GM19025 (cell line): ENCODE measurements at regions not wholly inside any gene's neighbourhood (a gene's known extent, or its start where the extent isn't known, plus 50 kb on each side); places are given as distances from the start of the nearest gene placed in this dataset.
"Not testable (repeated sequence)": the region's sequence is repeated elsewhere in the genome, so short reads cannot be mapped to it uniquely, and the experiment has no call there.

Source experiments
- ATAC-seq: cut with Tn5 transposase; IDR thresholded peaks from one replicate; pipeline ENCODE4 v1.9.1; 2021; ENCODE audit warnings: mild to moderate bottlenecking, low read depth, moderate library complexity; ENCODE audit not compliant: unreplicated experiment

DNA sequence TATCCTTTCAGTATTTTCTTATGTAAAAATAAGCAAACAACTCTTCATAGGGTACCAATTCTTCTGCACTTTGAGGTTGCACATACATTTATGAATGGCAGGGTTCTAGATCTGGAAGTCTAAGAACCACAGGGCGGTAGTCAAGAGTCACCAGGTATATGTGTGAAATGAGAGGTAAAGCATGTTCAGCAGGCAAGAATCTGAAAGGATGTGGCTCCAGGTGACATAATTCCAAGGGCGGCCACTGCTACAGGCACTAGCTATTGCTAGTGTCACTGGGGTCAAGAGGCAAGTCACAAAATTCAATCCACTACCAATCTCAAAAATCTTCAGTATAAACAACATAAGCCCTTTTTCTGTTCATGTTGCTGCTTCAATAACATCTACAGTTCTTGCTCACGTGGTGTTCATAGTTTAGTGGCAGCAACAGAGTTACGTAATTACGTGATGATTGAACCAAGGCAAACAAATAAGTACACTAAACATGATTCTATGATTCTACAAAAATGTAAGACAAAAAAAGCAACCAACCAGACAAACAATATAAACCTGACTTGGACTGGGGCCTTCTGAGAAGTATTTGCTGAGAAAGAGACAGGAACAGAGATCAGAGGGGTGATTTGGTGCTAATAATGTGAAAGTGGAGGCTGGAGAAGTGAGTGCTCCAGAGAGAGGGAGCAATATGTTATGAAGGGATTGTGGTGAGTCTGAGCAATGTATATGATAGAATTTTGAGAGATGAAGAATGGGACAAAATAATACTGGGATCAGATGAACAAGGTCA lies 101.7 kb downstream of the NAA11 start:
- no peak for ATAC-seq

DNA sequence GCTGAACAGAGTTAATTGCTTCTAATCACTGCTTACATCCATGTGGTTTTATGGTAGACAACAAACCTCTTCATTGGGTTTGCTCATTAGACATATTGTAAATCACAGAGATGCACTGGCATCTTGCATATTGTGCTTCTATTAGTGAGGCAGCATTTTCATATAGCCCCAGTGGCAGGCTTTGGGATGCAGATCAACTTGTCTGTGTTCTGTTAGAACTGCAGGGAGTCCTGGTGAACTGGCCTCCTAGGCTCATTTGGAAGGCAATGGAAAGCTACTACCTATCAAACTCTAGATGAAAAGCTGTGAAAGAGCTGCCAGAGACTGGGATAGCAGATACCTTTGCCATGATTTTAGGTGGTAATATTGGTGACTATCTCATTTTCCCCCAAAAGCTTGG lies 108.8 kb downstream of the NAA11 start:
- ATAC-seq, result no peak

DNA sequence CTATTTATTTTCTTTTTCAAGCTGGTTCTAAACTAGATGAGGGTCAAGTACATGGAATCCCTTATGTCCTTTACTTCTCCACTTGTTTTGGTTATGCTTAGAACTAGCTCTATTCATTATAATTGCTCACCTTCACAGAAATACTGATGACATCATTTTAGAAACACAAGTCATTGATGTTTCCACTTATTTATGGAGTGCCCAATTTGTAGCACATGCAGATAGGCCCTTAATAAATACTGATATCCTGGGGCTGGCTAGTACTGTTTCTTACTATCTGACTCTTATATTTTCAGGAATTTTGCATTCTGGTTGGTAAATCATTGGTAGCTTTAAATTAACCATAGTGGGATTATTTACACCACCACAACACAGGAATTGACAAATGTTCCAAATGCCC lies 112.2 kb downstream of the NAA11 start:
- no peak for ATAC-seq

DNA sequence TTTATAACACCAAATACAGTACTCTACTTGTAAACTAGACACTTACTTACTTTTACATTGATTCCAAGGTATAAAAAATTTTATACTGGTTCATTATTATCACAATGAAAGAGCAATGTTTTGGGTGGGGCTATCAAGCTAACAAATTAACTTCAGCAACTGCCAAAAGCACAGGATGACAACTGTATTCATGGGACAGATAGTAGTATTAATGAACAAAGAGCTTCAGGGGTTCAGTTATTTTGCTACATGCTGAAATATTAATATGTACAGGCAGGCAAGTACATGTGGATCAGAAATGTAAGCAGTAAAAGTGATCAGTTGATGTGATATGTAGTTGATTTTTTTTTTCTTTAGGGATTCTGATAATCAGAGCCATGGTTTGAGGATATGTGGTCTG lies 112.9 kb downstream of the NAA11 start:
- no peak for ATAC-seq

DNA sequence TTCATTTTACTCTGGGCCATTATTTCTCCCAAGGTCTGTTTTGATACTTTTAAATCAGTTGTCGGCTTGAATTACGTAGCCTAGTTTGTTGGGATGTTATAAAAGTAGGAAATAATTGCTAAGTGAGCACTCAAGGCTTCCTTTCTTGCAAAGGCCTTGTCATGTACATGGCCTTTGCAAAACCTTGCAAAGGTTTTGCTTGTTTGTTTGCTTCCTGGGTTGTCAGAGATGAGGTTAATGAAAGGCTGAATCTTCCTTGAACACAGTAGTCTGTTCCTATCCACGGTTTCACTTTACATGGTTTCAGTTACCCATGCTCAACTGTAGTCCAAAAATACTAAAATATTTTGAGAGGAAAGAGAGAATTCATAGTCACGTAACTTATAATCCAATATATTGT lies 113.5 kb downstream of the NAA11 start:
- ATAC-seq, result no peak

DNA sequence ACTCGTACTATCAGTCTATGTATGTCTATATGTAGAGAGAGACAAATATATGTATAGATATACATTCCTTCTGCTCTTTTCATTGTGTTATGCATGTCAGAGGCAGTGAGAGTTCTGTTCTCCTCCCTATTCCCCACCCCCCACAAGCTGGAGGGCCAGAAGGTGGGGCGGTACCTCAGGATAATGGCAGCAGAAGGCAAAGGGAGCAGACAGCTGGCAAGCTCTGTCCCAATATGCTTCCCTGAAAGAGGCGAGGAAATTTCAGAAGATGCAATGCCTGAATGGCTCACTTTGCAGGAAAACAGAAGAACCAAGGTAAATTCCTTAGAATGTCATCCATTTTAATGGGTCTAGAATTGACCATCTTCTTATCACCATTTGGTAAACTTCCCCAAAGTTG lies 114.4 kb downstream of the NAA11 start:
- ATAC-seq, result no peak

DNA sequence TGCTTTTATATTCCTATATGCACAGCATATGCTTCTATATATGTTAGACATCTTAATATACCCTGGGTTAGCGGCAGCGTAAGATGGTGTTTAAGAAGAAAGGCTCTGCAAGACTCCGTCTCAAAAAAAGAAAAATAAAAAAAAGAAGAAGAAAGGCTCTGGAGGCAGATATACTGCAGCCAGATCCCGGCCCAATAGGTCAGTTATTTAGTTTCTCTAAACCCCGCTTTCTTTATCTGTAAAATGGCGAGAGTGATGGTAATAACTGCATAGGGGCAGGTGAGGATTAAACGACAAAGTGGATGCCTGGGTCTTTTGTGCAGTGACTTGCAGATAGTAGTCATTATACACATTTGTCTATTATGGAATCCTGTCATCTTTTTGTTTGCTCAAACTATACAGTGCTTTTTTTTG lies 115.2 kb downstream of the NAA11 start:
- ATAC-seq, result no peak

DNA sequence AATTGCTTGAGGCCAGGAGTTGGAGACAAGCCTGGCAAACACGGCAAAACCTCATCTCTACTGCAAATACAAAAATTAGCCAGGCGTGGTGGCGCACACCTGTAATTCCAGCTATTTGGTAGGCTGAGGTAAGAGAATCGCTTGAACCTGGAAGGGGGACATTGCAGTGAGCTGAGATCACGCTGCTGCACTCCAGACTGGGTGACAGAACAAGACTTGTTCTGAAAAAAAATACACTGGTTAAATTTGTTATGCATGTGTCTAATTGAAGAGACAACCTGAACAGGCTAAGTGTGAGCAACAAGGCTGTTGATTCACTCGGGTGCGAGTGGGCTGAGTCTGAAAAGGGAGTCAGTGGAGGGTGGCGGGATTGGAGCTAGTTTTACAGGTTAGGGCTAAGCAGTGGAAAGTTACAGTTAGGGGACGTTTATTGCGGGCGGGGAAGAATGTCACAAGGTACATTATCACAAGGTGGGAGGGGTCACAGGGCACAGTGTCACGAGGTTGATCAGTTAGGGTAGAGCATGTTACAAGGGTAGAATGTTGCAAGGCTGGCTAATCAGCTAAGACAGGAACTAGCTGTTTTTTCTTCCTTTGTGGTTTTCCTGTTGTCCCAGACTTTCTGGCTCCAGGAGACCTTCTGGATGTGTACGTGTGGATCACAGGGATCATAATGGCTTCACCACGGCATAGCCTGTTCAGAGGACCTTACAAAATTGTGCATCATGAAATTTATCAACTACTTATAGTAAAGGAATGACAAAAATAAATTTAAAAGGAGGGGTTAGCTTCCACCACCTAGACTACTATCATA lies 115.8 kb downstream of the NAA11 start:
- ATAC-seq, result no peak

DNA sequence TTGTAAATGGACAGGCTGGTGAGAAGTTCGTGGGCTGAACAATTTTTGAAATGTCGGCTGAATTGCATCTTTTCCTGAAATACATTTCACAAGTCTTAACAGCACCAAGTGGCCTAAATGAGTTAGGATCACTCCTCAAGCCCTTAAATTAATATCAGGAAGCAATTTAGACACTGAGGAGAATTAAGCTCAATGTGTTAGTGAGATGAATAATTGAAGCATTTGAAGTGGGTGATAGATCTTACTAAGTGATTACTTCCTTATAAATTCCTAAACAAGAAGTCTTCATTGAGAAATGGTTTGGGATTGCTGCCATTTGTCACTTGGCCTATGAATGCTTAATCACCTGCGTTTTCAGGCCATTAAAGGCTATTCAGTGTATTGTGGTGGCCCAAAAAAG lies 116.8 kb downstream of the NAA11 start:
- no peak for ATAC-seq

DNA sequence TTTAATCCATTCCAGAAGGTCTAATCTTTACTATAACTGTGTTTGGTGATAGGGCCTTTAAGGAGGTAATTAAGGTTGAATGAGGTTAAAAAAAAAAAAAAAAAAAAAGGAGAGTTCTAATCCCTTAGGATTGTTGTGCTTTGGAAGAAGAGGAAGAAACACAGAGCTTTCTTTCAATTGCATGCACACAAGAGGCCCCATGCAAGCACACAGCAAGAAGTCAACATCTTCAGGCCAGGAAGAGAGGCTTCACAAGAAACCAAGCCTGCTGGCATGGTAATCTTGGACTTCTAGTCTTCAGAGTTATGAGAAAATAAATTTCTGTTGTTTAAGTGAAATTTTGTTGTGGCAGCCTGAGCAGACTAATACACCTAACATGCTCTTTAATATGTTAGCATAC lies 118.6 kb downstream of the NAA11 start:
- no peak for ATAC-seq

DNA sequence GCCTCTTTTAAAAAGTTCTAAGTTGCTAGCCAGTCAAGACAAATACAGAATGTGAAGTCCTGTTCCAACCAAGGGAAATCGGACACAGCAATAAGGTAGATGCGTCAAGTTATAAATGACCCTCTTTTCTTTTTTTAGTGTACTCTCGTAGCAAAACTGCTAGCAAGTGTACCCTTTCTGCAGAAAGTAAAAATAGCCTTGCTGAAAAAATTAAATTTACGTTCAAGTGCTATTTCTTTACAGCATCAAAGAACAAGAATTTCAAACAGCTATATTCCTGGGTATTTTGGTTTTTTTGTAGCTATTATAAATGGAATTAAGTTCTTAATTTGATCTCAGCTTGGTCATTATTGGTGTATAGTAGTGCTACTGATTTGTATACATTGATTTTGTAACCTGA lies 119.2 kb downstream of the NAA11 start:
- no peak for ATAC-seq

DNA sequence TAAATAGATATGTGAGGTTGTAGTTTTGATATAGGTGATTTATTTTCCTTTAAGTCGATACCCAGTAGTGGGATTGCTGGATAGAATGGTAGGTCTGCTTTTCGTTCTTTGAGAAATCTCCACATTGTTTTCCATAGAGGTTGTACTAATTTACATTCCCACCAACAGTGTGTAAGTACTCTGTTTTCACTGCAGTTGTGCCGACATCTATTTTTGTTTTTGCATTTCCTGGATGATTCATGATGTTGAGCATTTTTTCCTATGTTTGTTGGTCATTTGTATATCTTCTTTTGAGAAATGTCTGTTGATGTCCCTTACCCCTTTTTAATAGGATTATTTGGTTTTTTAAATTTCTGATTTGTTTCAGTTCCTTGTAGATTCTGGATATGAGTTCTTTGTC lies 120.7 kb downstream of the NAA11 start:
- ATAC-seq, result no peak

DNA sequence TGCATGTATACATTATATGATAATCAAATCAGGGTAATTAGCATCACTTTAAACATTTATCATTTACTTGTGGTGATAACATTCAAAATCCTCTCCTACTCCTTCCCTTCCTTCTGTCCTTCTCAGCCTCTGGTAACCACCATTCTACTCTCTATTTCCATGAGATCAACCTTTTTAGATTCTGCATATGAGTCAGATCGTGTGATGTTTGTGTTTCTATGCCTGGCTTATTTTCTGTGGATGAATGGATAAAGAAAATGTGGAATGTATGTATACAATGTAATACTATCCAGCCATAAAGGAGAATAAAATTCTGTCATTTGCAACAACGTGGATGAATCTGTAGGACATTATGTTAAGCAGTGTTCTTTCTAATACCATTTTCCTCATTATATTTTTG lies 123.9 kb downstream of the NAA11 start:
- no peak for ATAC-seq

DNA sequence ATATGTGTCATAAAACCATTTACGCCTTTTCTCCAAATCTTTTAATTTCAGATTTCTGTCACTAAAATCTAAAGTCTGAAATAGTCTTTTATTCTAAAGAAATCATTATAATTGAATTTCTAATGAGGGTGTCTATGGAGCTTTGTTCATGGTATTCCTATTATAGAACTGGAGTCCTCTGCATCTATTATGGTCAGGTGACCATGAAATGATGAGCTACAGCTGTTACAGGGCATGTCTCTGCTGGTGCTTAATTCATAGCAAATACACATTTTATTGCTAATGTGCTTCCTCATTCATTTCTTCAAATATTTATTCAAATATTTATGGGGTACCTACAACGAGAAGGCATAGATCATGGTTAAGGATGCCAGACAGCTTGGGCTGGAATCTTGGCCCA lies 126.1 kb downstream of the NAA11 start:
- no peak for ATAC-seq

DNA sequence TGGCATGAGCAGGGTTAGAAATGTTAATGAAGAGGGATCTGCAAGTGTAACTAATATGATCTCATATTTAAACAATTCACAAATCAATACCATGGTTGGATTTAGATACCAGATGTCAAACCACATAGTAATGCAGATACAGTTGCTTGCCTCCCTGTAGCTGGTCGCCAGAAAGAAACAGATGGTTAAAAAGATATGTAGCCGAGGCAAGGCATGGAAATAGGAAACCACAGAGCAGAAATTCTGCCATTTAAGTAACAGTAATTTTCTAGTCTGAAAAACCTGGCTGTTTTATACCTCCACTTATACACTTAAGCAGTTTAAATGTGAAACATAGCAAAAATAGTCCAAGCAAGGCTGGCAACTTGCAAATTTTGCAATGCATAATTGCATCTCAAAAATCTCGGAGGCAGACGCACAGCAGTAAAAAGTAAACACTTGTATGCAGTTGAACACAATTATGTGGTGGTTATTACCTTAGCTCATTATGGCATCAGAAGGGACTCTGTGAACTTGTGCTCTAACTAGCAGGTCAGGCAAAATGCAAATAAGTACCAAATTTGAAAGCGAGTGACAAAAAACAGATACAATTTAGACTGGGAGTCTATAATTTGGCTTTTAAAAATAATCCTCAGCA lies 126.8 kb downstream of the NAA11 start:
- no peak for ATAC-seq

DNA sequence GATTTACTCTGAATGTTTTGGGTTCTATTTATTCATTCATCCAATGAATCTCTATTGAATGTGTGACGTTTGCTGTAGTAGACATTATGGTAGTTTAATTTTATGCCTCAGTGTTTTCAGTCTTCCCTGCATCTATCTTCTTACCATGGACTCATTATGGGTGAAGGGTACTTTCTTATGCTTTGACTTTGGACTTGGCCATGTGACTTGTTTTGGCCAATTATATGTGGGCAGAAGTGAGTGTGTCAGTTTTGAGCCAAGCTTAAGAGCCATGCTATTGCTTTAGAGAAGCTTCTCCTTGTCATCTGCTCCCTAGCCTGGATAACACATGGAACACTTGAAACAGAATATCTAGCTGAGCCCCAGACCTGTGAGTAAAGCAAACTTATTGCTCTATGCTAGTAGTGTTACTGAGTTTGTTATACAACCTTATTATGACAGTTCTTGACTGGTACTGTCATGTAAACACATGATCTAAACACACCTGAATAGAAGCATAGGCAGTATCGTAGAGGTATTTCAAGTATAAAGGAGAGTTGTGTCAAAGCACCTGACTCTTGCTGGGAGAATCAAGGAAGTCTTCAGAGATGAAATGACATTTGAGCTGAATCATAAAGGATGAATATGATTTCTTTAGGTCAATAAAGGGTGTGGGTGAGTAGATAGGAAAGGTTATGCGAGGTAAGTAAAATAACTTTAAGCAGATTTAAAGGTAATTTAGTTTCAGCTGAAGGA lies 128.4 kb downstream of the NAA11 start:
- no peak for ATAC-seq

DNA sequence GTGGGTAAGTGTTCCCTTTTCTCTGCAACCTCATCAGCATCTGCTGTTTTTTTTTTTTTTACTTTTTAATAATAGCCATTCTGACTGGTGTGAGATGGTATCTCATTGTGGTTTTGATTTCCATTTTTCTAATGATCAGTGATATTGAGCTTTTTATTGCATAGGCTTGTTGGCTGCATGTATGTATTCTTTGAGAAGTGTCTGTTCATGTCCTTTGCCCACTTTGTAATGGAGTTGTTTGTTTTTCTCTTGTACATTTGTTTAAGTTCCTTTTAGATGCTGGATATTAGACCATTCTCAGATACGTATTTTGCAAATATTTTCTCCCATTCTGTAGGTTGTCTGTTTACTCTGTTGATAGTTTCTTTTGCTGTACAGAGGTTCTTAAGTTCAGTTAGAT lies 134.6 kb downstream of the NAA11 start:
- not testable (repeated sequence) for ATAC-seq

DNA sequence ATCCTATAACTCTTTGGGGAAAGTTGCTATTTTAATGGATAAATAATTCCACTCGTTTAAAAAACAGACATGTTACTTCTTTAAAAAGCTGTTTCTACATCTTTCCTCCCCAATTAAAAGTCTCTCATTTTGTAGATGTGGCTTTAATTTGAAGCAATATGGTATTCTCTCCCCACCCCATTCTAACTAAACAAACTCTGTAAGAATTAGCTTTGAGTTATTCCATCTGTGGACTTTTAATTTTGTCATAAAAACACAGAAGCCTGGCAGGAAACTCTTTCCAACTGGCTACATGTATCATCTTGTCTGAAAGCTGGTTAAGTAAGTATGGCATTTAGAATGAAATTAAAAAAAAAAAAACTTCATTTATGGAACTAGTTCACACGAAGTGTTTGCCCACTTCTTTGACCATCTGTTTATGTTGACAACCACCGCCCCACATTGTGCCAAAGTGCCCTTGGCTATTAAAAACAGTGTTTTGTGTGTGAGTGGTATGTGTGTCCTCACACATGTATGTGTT lies 140.3 kb downstream of the NAA11 start:
- no peak for ATAC-seq

DNA sequence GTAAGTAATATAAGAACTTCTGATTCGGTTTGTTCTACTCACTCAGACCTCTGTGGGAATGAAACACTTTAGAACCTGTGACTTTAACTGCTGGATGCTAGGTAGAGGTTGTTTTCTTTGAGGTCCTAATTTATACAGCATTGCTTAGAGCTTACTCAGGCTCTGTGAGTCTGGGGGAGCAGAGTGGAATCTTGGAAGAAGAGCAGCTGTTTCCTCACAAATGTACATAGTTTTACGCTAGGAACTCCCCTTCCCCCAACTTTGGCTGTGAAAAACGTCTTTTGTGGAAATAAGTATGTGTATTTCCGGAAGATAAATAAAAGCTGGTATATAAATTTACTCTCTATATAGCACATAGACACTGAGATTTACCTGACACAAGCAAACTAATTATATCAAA lies 141.4 kb downstream of the NAA11 start:
- ATAC-seq, result no peak

DNA sequence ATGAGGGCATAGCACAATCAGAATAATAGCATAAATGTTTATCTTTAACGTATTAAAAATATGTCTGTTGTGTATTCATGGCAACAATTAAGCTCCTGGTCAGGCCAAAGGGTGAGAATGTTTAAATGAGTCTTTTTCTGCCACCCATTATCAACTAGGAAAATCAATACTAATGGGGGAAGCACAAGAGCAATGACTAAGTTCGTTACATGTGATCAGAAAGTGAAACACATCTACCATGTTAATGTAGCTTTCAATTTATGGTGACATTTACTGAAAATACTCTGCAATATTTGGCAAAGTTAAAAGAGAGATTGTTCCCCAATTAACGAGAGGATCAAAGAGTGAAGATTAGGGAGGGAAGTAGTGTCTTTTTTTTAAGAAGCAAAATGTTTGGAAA lies 143.7 kb downstream of the NAA11 start:
- ATAC-seq, result peak; percentile 52

DNA sequence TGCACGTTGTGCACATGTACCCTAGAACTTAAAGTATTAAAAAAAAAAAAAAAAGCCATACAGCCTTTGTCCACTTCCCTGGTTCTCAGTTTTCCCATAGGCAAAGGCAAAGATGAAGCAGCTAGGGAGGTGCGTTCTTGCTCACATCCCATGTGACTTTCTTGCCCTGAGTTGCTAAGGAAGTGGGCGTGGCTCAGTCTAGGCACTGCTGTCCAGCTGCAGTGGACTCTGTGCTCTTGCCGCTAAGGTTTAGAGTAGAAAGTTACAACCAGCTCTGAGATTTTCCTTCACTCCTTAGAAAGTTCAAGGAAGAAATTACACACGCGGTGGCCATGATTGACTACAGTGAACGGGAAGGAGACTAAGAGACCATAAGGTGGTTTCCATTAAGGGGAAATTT lies 144.7 kb downstream of the NAA11 start:
- ATAC-seq, result no peak
